ENCODE measurements at regions not wholly inside any gene's neighbourhood (a gene's known extent, or its start where the extent isn't known, plus 50 kb on each side); places are given as distances from the start of the nearest gene placed in this dataset.
A peak's percentile ranks its signal among the peaks of the same experiment; 100 is the strongest.

GRCh38 chr2:221762496-221762895 is 190.4 kb upstream of the EPHA4 start:
- CTCF ChIA-PET (ENCODE audit: low intra/inter-chr PET ratio, low total read pairs), result no interaction called here
- H4K20me1 ChIP-seq (ENCODE audit: insufficient read depth, low read length), result no peaks in the 10 kb centered on the region

DNA sequence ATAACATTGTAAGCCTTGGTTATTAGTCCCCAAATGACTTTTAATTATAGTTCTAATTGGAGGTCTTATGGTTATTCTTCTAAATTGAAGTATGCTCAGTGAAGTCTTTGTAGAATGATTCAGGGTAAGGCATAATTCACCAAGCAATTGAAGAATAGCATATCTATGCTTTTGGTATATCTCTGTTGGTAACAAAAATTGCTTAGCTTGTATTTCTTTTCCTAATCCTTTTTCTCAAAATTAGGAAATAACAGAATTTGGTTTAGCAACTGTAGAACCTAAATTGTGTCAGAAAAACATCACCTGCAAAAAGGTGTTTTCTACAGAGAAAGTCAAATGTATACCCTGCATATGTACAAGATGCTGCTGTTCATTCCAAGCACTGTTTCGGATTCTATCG is 189.2 kb upstream of the EPHA4 start:
- DNase-seq (ENCODE audit: low spot score) (no peak), FAIRE-seq (no peak), ATAC-seq (no peak)
- Histone ChIP-seq H2AFZ (ENCODE audit: low read length) (no peak overlapping the region), H3K27ac (ENCODE audit: extremely low read length, insufficient read depth, low read length) (no peak overlapping the region), H4K20me1 (ENCODE audit: insufficient read depth, low read length) (no peaks in the 10 kb centered on the region), H3K36me3 (replicated peaks in 1 of 2; ENCODE audit: control insufficient read depth in 1 of 2, insufficient read depth in 2 of 2, low read length in 2 of 2) (no peaks in the 10 kb centered on the region), H3K9me3 (ENCODE audit: low read length) (peaks cover 17% of the 10 kb centered on the region), H3K9ac (ENCODE audit: insufficient read depth, low read depth, low read length) (no peak overlapping the region), H3K79me2 (ENCODE audit: insufficient read depth, low read length) (no peaks in the 10 kb centered on the region), H3K4me2 (ENCODE audit: low read depth, low read length) (no peak overlapping the region), H3K4me3 (replicated peaks in 1 of 3; ENCODE audit: insufficient read depth in 1 of 3, low read depth in 2 of 3, low read length in 3 of 3) (no peak overlapping the region), H3K27me3 (ENCODE audit: control insufficient read depth in 1 of 2, insufficient read depth in 2 of 2, low read length in 2 of 2) (no peaks in the 10 kb centered on the region), H3K4me1 (ENCODE audit: insufficient read depth, low read length) (no peaks in the 10 kb centered on the region)
- intact Hi-C loops (cut with micrococcal nuclease; ENCODE audit: unreplicated experiment) (no loop called here), in situ Hi-C loops (cut with HindIII; ENCODE audit: extremely low pct_ligation_motif_present, low pct_unique_long_range_greater_than_20kb) (no loop called here)
- TF ChIP-seq ATAD3A (CRISPR knock-in tag; IDR thresholded peaks at IDR 0.05), result no peak
- no peak for TF ChIP-seq KDM1A (CRISPR knock-in tag; IDR thresholded peaks at IDR 0.05)
- TF ChIP-seq, protein P1, sequence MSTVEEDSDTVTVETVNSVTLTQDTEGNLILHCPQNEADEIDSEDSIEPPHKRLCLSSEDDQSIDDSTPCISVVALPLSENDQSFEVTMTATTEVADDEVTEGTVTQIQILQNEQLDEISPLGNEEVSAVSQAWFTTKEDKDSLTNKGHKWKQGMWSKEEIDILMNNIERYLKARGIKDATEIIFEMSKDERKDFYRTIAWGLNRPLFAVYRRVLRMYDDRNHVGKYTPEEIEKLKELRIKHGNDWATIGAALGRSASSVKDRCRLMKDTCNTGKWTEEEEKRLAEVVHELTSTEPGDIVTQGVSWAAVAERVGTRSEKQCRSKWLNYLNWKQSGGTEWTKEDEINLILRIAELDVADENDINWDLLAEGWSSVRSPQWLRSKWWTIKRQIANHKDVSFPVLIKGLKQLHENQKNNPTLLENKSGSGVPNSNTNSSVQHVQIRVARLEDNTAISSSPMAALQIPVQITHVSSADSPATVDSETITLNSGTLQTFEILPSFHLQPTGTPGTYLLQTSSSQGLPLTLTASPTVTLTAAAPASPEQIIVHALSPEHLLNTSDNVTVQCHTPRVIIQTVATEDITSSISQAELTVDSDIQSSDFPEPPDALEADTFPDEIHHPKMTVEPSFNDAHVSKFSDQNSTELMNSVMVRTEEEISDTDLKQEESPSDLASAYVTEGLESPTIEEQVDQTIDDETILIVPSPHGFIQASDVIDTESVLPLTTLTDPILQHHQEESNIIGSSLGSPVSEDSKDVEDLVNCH (CRISPR knock-in tag; IDR thresholded peaks at IDR 0.05), result no peak
- TF ChIP-seq, protein P2, sequence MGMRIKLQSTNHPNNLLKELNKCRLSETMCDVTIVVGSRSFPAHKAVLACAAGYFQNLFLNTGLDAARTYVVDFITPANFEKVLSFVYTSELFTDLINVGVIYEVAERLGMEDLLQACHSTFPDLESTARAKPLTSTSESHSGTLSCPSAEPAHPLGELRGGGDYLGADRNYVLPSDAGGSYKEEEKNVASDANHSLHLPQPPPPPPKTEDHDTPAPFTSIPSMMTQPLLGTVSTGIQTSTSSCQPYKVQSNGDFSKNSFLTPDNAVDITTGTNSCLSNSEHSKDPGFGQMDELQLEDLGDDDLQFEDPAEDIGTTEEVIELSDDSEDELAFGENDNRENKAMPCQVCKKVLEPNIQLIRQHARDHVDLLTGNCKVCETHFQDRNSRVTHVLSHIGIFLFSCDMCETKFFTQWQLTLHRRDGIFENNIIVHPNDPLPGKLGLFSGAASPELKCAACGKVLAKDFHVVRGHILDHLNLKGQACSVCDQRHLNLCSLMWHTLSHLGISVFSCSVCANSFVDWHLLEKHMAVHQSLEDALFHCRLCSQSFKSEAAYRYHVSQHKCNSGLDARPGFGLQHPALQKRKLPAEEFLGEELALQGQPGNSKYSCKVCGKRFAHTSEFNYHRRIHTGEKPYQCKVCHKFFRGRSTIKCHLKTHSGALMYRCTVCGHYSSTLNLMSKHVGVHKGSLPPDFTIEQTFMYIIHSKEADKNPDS (CRISPR knock-in tag; IDR thresholded peaks at IDR 0.05), result no peak
- TF ChIP-seq SIX1 (CRISPR knock-in tag; IDR thresholded peaks at IDR 0.05; ENCODE audit: borderline replicate concordance), result no peak
- peak; percentile 29; the same call in 1 of the 2 replicates for TF ChIP-seq MAFF (IDR thresholded peaks at IDR 0.05; ENCODE audit: low read depth, low read length)
- peak; percentile 20 to 66; a peak in 2 of 4 replicates for TF ChIP-seq MAFK (conservative IDR thresholded peaks at IDR 0.05 in 1 of 2, IDR thresholded peaks at IDR 0.05 in 1 of 2; ENCODE audit: low read length in 2 of 2)
- CTCF ChIA-PET (ENCODE audit: low intra/inter-chr PET ratio, low total read pairs), result no interaction called here
- WGBS (ENCODE audit: low lambda C conversion rate), result 1% methylated on average over 2 of the region's 2 CpGs
- POLR2A ChIA-PET, result no interaction called here
- no TSS peak for BruUV-seq (replicated peaks)

More at GRCh38 chr2:221762496-221762895, 190.4 kb upstream of the EPHA4 start:
- Histone ChIP-seq H3K36me3 (replicated peaks in 1 of 2; ENCODE audit: control insufficient read depth in 1 of 2, insufficient read depth in 2 of 2, low read length in 2 of 2) (no peaks in the 10 kb centered on the region), H3K4me1 (ENCODE audit: insufficient read depth, low read length) (no peaks in the 10 kb centered on the region), H3K27me3 (ENCODE audit: control insufficient read depth in 1 of 2, insufficient read depth in 2 of 2, low read length in 2 of 2) (no peaks in the 10 kb centered on the region), H2AFZ (ENCODE audit: low read length) (no peak overlapping the region), H3K9ac (ENCODE audit: insufficient read depth, low read depth, low read length) (no peak overlapping the region), H3K4me3 (replicated peaks in 1 of 3; ENCODE audit: insufficient read depth in 1 of 3, low read depth in 2 of 3, low read length in 3 of 3) (no peak overlapping the region), H3K4me2 (ENCODE audit: low read depth, low read length) (no peak overlapping the region), H3K27ac (ENCODE audit: extremely low read length, insufficient read depth, low read length) (no peak overlapping the region), H3K9me3 (ENCODE audit: low read length) (peaks cover 14% of the 10 kb centered on the region), H3K79me2 (ENCODE audit: insufficient read depth, low read length) (no peaks in the 10 kb centered on the region)
- no peak for ATAC-seq
- in situ Hi-C loops (cut with HindIII; ENCODE audit: extremely low pct_ligation_motif_present, low pct_unique_long_range_greater_than_20kb), result no loop called here
- no peak for TF ChIP-seq TBP (CRISPR knock-in tag; IDR thresholded peaks at IDR 0.05)
- TF ChIP-seq ZNF343 (CRISPR knock-in tag; IDR thresholded peaks at IDR 0.05), result no peak
- no peak for TF ChIP-seq HDAC2 (CRISPR knock-in tag; IDR thresholded peaks at IDR 0.05)
- no peak for TF ChIP-seq ZNF619 (CRISPR knock-in tag; IDR thresholded peaks at IDR 0.05)
- TF ChIP-seq, protein P3, sequence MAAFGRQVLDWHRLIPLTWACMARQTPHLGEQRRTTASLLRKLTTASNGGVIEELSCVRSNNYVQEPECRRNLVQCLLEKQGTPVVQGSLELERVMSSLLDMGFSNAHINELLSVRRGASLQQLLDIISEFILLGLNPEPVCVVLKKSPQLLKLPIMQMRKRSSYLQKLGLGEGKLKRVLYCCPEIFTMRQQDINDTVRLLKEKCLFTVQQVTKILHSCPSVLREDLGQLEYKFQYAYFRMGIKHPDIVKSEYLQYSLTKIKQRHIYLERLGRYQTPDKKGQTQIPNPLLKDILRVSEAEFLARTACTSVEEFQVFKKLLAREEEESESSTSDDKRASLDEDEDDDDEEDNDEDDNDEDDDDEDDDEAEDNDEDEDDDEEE (CRISPR knock-in tag; IDR thresholded peaks at IDR 0.05), result no peak
- 2% methylated on average over 1 of the region's 1 CpG for WGBS (ENCODE audit: low lambda C conversion rate)
- no TSS peak for BruUV-seq (replicated peaks)
- no peak for FAIRE-seq
- POLR2A ChIA-PET, result no interaction called here
- intact Hi-C loops (cut with micrococcal nuclease; ENCODE audit: unreplicated experiment), result no loop called here
- no peak for DNase-seq (ENCODE audit: low spot score)

Data from HepG2 (cell line).